Hematopoietic multipotent progenitor cell treated with erythropoietin and hydrocortisone succinate and interleukin-3 and kit ligand, for 17 days (in vitro differentiated cells): ENCODE measurements at regions not wholly inside any gene's neighbourhood (a gene's known extent, or its start where the extent isn't known, plus 50 kb on each side); places are given as distances from the start of the nearest gene placed in this dataset.
"Not testable (repeated sequence)": the region's sequence is repeated elsewhere in the genome, so short reads cannot be mapped to it uniquely, and the experiment has no call there.

Experiments used
- DNase-seq: peaks from one replicate; pipeline ENCODE4 v3.0.0-alpha.2; 2015; ENCODE audit warnings: low spot score

- DNase-seq = no peak
These were observed 96.7 kb upstream of the SIRPG start for GRCh38 chr20:1754306-1754705.

GRCh38 chr20:1752045-1752444 is 94.5 kb upstream of the SIRPG start:
- no peak for DNase-seq

- no peak for DNase-seq
These were observed 91.2 kb upstream of the SIRPG start for GRCh38 chr20:1748777-1749176.

GRCh38 chr20:1747953-1748577 is 90.5 kb upstream of the SIRPG start:
- no peak for DNase-seq

- DNase-seq = not testable (repeated sequence)
These were observed 84.5 kb upstream of the SIRPG start for GRCh38 chr20:1742049-1742434.

GRCh38 chr20:1741309-1742048 is 83.9 kb upstream of the SIRPG start:
- DNase-seq = no peak

GRCh38 chr20:1737134-1737533 is 79.6 kb upstream of the SIRPG start:
- DNase-seq = no peak

- DNase-seq = no peak
These were observed 78.0 kb upstream of the SIRPG start for GRCh38 chr20:1735417-1736089.

- DNase-seq = peak; percentile 53
These were observed 76.8 kb upstream of the SIRPG start for GRCh38 chr20:1734269-1734858.

- not testable (repeated sequence) for DNase-seq
These were observed 74.3 kb upstream of the SIRPG start for GRCh38 chr20:1731828-1732375.

GRCh38 chr20:1730981-1731711 is 73.6 kb upstream of the SIRPG start:
- not testable (repeated sequence) for DNase-seq

- not testable (repeated sequence) for DNase-seq
These were observed 69.7 kb upstream of the SIRPG start for GRCh38 chr20:1727303-1727702.

GRCh38 chr20:1724901-1725300 is 67.3 kb upstream of the SIRPG start:
- peak; percentile 45 for DNase-seq

GRCh38 chr20:1722513-1723050 is 65.0 kb upstream of the SIRPG start:
- no peak for DNase-seq

- no peak for DNase-seq
These were observed 64.3 kb upstream of the SIRPG start for GRCh38 chr20:1721687-1722512.

GRCh38 chr20:1720845-1721475 is 63.4 kb upstream of the SIRPG start:
- DNase-seq = no peak

- no peak for DNase-seq
These were observed 62.6 kb upstream of the SIRPG start for GRCh38 chr20:1720226-1720625.

- DNase-seq = peak; percentile 68
These were observed 61.2 kb upstream of the SIRPG start for GRCh38 chr20:1718604-1719384.
